GM20000 (cell line): ENCODE measurements at regions not wholly inside any gene's neighbourhood (a gene's known extent, or its start where the extent isn't known, plus 50 kb on each side); places are given as distances from the start of the nearest gene placed in this dataset.

ENCODE experiments used
- DNase-seq: peaks from one replicate; pipeline ENCODE4 v3.0.0; 2012; ENCODE audit warnings: low spot score
- CTCF ChIP-seq: IDR thresholded peaks from 2 replicates; pipeline ENCODE4 v1.5.1; 2012; ENCODE audit warnings: mild to moderate bottlenecking, control low read depth; ENCODE audit errors: extremely low read depth, missing control alignments

- TF ChIP-seq CTCF = no peak
- no peak for DNase-seq
Measured at GRCh38 chr13:19071161-19071936, 110.3 kb downstream of the TUBA3C start.

GRCh38 chr13:19070398-19070735, 111.3 kb downstream of the TUBA3C start:
- DNase-seq = no peak
- TF ChIP-seq CTCF = no peak

- no peak for DNase-seq
- no peak for TF ChIP-seq CTCF
Measured at GRCh38 chr13:19069684-19070397, 111.8 kb downstream of the TUBA3C start.

GRCh38 chr13:19068691-19069090, 112.9 kb downstream of the TUBA3C start:
- no peak for DNase-seq
- TF ChIP-seq CTCF = no peak

GRCh38 chr13:19067767-19068166, 113.9 kb downstream of the TUBA3C start:
- DNase-seq = no peak
- TF ChIP-seq CTCF = no peak

- no peak for TF ChIP-seq CTCF
- DNase-seq = no peak
Measured at GRCh38 chr13:19062801-19063200, 118.8 kb downstream of the TUBA3C start.

GRCh38 chr13:19062019-19062646, 119.5 kb downstream of the TUBA3C start:
- no peak for TF ChIP-seq CTCF

More at GRCh38 chr13:19062019-19062646, 119.5 kb downstream of the TUBA3C start:
- no peak for DNase-seq
